ENCODE measurements at regions not wholly inside any gene's neighbourhood (a gene's known extent, or its start where the extent isn't known, plus 50 kb on each side); places are given as distances from the start of the nearest gene placed in this dataset.
A peak's percentile ranks its signal among the peaks of the same experiment; 100 is the strongest.

GRCh38 chr17:73934696-73935095 lies 268.8 kb upstream of the RPL38 start:
- no peak for DNase-seq

- DNase-seq: no peak
Measured at GRCh38 chr17:73936908-73937627, 266.4 kb upstream of the RPL38 start.

- DNase-seq: no peak
Measured at GRCh38 chr17:73938706-73939105, 264.8 kb upstream of the RPL38 start.

- DNase-seq: no peak
Measured at GRCh38 chr17:73939806-73940205, 263.7 kb upstream of the RPL38 start.

- DNase-seq: no peak
Measured at GRCh38 chr17:73940511-73940910, 263.0 kb upstream of the RPL38 start.

- DNase-seq: no peak
Measured at GRCh38 chr17:73941919-73942530, 261.5 kb upstream of the RPL38 start.

- DNase-seq: no peak
Measured at GRCh38 chr17:73942703-73943415, 260.6 kb upstream of the RPL38 start.

- no peak for DNase-seq
Measured at GRCh38 chr17:73943416-73944110, 259.9 kb upstream of the RPL38 start.

- DNase-seq: no peak
Measured at GRCh38 chr17:73944366-73944765, 259.1 kb upstream of the RPL38 start.

GRCh38 chr17:73947281-73947965 lies 256.1 kb upstream of the RPL38 start:
- no peak for DNase-seq

GRCh38 chr17:73947966-73948355 lies 255.5 kb upstream of the RPL38 start:
- DNase-seq: no peak

- DNase-seq: no peak
Measured at GRCh38 chr17:73949903-73950592, 253.4 kb upstream of the RPL38 start.

- DNase-seq: no peak
Measured at GRCh38 chr17:73950593-73950914, 252.9 kb upstream of the RPL38 start.

GRCh38 chr17:73952082-73952479 lies 251.4 kb upstream of the RPL38 start:
- no peak for DNase-seq

GRCh38 chr17:73952480-73953205 lies 250.8 kb upstream of the RPL38 start:
- DNase-seq: no peak

GRCh38 chr17:73953206-73954033 lies 250.1 kb upstream of the RPL38 start:
- DNase-seq: no peak

GRCh38 chr17:73954951-73955350 lies 248.5 kb upstream of the RPL38 start:
- no peak for DNase-seq

GRCh38 chr17:73955616-73956015 lies 247.9 kb upstream of the RPL38 start:
- DNase-seq: no peak

- DNase-seq: no peak
Measured at GRCh38 chr17:73956169-73956568, 247.3 kb upstream of the RPL38 start.

GRCh38 chr17:73956595-73957465 lies 246.6 kb upstream of the RPL38 start:
- DNase-seq: peak; percentile 8

All from CD4-positive, alpha-beta T cell treated with Interleukin-4 for 4 hours (primary cell).